SK-N-SH treated with all-trans-retinoic acid at 6 μM for 48 hours (cell line): ENCODE measurements at regions not wholly inside any gene's neighbourhood (a gene's known extent, or its start where the extent isn't known, plus 50 kb on each side); places are given as distances from the start of the nearest gene placed in this dataset.

ENCODE experiments used
- ATAC-seq: fragments of 200-7000 bp; cut with Tn5 transposase; 3 replicates; pipeline ENCODE4 v1.9.1; 2020; ENCODE audit warnings: mild to moderate bottlenecking, moderate library complexity
- ARNTL ChIP-seq: fragments of 450-650 bp; formaldehyde crosslinking; IDR thresholded peaks from 2 replicates; pipeline ENCODE4 v1.5.0; 2020; ENCODE audit warnings: low read depth, mild to moderate bottlenecking, moderate library complexity, borderline replicate concordance
- BACH2 ChIP-seq: fragments of 250-450 bp; sonication (Bioruptor Pico); IDR thresholded peaks from 2 replicates; pipeline ENCODE4 v1.9.0; 2021; ENCODE audit warnings: mild to moderate bottlenecking, borderline replicate concordance
- CSDC2 ChIP-seq: fragments of 250-450 bp; sonication (Bioruptor Pico); IDR thresholded peaks from 2 replicates; pipeline ENCODE4 v1.5.0; 2020; ENCODE audit warnings: mild to moderate bottlenecking, moderate library complexity
- ESRRG ChIP-seq: fragments of 250-450 bp; sonication (Bioruptor Pico); IDR thresholded peaks from 2 replicates; pipeline ENCODE4 v1.6.1; 2021; ENCODE audit warnings: mild to moderate bottlenecking
- GLIS3 ChIP-seq: fragments of 250-450 bp; sonication (Bioruptor Pico); IDR thresholded peaks from 2 replicates; pipeline ENCODE4 v1.5.0; 2020; ENCODE audit warnings: mild to moderate bottlenecking, moderate library complexity
- ISL1 ChIP-seq: fragments of 250-450 bp; sonication (Bioruptor Pico); IDR thresholded peaks from 2 replicates; pipeline ENCODE4 v2.1.2; 2022; ENCODE audit warnings: mild to moderate bottlenecking, moderate library complexity
- OSR1 ChIP-seq: fragments of 250-450 bp; sonication (Bioruptor Pico); IDR thresholded peaks from 2 replicates; pipeline ENCODE4 v1.8.0; 2022; ENCODE audit warnings: moderate library complexity, mild to moderate bottlenecking, inconsistent platforms
- PPARA ChIP-seq: fragments of 250-450 bp; sonication (Bioruptor Pico); IDR thresholded peaks from 2 replicates; pipeline ENCODE4 v1.5.0; 2020; ENCODE audit warnings: mild to moderate bottlenecking, borderline replicate concordance
- SNAI2 ChIP-seq: fragments of 250-450 bp; sonication (Bioruptor Pico); IDR thresholded peaks from 2 replicates; pipeline ENCODE4 v1.5.0; 2020; ENCODE audit warnings: mild to moderate bottlenecking, moderate library complexity
- TCF4 ChIP-seq: fragments of 250-450 bp; sonication (Bioruptor Pico); IDR thresholded peaks from 2 replicates; pipeline ENCODE4 v1.8.0; 2021; ENCODE audit warnings: mild to moderate bottlenecking, moderate library complexity, borderline replicate concordance
- ZC3H10 ChIP-seq: fragments of 250-450 bp; sonication (Bioruptor Pico); IDR thresholded peaks from 2 replicates; pipeline ENCODE4 v1.5.1; 2021; ENCODE audit warnings: mild to moderate bottlenecking, moderate library complexity
- ZFP3 ChIP-seq: fragments of 250-450 bp; sonication (Bioruptor Pico); IDR thresholded peaks from 2 replicates; pipeline ENCODE4 v1.5.0; 2020; ENCODE audit warnings: mild to moderate bottlenecking, moderate library complexity
- ZFP30 ChIP-seq: fragments of 450-650 bp; formaldehyde crosslinking; IDR thresholded peaks from 2 replicates; pipeline ENCODE4 v1.5.0; 2022; ENCODE audit warnings: mild to moderate bottlenecking, moderate library complexity
- ZNF565 ChIP-seq: fragments of 450-650 bp; formaldehyde crosslinking; conservative IDR thresholded peaks from 2 replicates; pipeline ENCODE4 v1.5.0; 2020; ENCODE audit warnings: low read depth, mild to moderate bottlenecking, moderate library complexity
- ZNF70 ChIP-seq: fragments of 450-650 bp; formaldehyde crosslinking; IDR thresholded peaks from 2 replicates; pipeline ENCODE4 v1.5.0; 2020; ENCODE audit warnings: mild to moderate bottlenecking, moderate library complexity
- ZNF8 ChIP-seq: fragments of 450-650 bp; formaldehyde crosslinking; IDR thresholded peaks from 2 replicates; pipeline ENCODE4 v1.5.0; 2020; ENCODE audit warnings: mild to moderate bottlenecking, moderate library complexity
- TF ChIP-seq, protein P1 (sequence below): fragments of 250-450 bp; sonication (Bioruptor Pico); IDR thresholded peaks from 2 replicates; pipeline ENCODE4 v1.8.0; 2020; ENCODE audit warnings: mild to moderate bottlenecking, moderate library complexity, borderline replicate concordance
- TF ChIP-seq, protein P2 (sequence below): fragments of 250-450 bp; sonication (Bioruptor Pico); IDR thresholded peaks from 2 replicates; pipeline ENCODE4 v1.5.1; 2020; ENCODE audit warnings: low read depth, mild to moderate bottlenecking, moderate library complexity
- TF ChIP-seq, protein P3 (sequence below): fragments of 250-450 bp; sonication (Bioruptor Pico); IDR thresholded peaks from 2 replicates; pipeline ENCODE4 v1.5.0; 2020; ENCODE audit warnings: mild to moderate bottlenecking, moderate library complexity
- TF ChIP-seq, protein P4 (sequence below): fragments of 250-450 bp; sonication (Bioruptor Pico); IDR thresholded peaks from 2 replicates; pipeline ENCODE4 v1.8.0; 2021; ENCODE audit warnings: low read depth, mild to moderate bottlenecking, moderate library complexity, borderline replicate concordance
- TF ChIP-seq, protein P5 (sequence below): fragments of 250-450 bp; sonication (Bioruptor Pico); IDR thresholded peaks from 2 replicates; pipeline ENCODE4 v1.5.1; 2021; ENCODE audit warnings: mild to moderate bottlenecking, moderate library complexity

DNA sequence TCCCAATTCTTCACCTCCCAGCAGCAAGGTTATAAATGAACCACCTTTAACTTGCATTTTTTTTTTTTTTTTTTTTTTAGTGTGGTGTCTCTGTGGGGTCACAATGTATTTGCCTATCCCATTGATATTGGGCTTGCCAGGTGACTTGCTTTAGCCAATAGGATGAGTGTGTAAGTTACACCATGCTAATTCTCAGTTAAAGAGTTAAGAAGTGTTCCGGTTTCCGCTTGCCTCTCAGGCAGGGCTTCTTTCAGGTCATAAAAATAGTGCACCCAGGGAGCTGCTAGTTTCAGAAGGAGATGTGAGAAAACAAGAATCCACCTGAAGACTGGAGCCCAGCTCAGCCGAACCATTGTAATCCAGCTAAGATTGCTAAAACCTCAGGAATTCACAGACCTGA is 84.2 kb upstream of the PTPRD start (continued):
- TF ChIP-seq, protein P1, sequence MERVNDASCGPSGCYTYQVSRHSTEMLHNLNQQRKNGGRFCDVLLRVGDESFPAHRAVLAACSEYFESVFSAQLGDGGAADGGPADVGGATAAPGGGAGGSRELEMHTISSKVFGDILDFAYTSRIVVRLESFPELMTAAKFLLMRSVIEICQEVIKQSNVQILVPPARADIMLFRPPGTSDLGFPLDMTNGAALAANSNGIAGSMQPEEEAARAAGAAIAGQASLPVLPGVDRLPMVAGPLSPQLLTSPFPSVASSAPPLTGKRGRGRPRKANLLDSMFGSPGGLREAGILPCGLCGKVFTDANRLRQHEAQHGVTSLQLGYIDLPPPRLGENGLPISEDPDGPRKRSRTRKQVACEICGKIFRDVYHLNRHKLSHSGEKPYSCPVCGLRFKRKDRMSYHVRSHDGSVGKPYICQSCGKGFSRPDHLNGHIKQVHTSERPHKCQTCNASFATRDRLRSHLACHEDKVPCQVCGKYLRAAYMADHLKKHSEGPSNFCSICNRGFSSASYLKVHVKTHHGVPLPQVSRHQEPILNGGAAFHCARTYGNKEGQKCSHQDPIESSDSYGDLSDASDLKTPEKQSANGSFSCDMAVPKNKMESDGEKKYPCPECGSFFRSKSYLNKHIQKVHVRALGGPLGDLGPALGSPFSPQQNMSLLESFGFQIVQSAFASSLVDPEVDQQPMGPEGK (CRISPR knock-in tag) = no peak
- TF ChIP-seq ZNF70 (CRISPR knock-in tag) (no peak), ZC3H10 (CRISPR knock-in tag) (no peak)

DNA sequence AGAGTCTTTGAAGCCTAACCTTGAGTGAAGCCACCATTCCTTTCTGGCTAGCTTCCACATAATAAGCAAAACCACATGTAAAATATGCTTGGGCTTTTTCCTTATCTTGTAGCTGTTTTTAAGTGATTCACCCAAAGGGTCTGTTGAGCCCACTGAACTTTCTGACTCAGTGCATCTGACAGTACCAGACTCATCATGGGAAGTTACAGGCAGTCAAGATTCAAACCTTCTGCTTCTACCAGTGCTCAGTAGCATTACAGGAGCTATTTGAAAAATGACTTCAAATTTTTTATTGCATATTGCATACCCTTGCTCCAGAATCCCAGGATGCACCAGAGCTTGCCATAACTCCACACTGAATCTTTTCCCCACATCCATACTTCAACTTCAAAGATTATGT is 87.5 kb upstream of the PTPRD start:
- no peak for ATAC-seq
- TF ChIP-seq PPARA (no peak), CSDC2 (CRISPR knock-in tag) (no peak), ZFP30 (CRISPR knock-in tag) (no peak), SNAI2 (CRISPR knock-in tag) (no peak), ZC3H10 (CRISPR knock-in tag) (no peak), TCF4 (CRISPR knock-in tag) (no peak), BACH2 (CRISPR knock-in tag) (no peak), ZNF8 (no peak), ESRRG (CRISPR knock-in tag) (no peak), OSR1 (no peak), ZFP3 (CRISPR knock-in tag) (no peak), ARNTL (no peak), ZNF565 (no peak)
- TF ChIP-seq, protein P2, sequence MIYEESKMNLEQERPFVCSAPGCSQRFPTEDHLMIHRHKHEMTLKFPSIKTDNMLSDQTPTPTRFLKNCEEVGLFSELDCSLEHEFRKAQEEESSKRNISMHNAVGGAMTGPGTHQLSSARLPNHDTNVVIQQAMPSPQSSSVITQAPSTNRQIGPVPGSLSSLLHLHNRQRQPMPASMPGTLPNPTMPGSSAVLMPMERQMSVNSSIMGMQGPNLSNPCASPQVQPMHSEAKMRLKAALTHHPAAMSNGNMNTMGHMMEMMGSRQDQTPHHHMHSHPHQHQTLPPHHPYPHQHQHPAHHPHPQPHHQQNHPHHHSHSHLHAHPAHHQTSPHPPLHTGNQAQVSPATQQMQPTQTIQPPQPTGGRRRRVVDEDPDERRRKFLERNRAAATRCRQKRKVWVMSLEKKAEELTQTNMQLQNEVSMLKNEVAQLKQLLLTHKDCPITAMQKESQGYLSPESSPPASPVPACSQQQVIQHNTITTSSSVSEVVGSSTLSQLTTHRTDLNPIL (CRISPR knock-in tag) = no peak
- TF ChIP-seq, protein P3, sequence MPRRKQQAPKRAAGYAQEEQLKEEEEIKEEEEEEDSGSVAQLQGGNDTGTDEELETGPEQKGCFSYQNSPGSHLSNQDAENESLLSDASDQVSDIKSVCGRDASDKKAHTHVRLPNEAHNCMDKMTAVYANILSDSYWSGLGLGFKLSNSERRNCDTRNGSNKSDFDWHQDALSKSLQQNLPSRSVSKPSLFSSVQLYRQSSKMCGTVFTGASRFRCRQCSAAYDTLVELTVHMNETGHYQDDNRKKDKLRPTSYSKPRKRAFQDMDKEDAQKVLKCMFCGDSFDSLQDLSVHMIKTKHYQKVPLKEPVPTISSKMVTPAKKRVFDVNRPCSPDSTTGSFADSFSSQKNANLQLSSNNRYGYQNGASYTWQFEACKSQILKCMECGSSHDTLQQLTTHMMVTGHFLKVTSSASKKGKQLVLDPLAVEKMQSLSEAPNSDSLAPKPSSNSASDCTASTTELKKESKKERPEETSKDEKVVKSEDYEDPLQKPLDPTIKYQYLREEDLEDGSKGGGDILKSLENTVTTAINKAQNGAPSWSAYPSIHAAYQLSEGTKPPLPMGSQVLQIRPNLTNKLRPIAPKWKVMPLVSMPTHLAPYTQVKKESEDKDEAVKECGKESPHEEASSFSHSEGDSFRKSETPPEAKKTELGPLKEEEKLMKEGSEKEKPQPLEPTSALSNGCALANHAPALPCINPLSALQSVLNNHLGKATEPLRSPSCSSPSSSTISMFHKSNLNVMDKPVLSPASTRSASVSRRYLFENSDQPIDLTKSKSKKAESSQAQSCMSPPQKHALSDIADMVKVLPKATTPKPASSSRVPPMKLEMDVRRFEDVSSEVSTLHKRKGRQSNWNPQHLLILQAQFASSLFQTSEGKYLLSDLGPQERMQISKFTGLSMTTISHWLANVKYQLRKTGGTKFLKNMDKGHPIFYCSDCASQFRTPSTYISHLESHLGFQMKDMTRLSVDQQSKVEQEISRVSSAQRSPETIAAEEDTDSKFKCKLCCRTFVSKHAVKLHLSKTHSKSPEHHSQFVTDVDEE (CRISPR knock-in tag) = no peak
- TF ChIP-seq, protein P4, sequence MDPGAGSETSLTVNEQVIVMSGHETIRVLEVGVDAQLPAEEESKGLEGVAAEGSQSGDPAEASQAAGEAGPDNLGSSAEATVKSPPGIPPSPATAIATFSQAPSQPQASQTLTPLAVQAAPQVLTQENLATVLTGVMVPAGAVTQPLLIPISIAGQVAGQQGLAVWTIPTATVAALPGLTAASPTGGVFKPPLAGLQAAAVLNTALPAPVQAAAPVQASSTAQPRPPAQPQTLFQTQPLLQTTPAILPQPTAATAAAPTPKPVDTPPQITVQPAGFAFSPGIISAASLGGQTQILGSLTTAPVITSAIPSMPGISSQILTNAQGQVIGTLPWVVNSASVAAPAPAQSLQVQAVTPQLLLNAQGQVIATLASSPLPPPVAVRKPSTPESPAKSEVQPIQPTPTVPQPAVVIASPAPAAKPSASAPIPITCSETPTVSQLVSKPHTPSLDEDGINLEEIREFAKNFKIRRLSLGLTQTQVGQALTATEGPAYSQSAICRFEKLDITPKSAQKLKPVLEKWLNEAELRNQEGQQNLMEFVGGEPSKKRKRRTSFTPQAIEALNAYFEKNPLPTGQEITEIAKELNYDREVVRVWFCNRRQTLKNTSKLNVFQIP (CRISPR knock-in tag) = no peak
- TF ChIP-seq, protein P5, sequence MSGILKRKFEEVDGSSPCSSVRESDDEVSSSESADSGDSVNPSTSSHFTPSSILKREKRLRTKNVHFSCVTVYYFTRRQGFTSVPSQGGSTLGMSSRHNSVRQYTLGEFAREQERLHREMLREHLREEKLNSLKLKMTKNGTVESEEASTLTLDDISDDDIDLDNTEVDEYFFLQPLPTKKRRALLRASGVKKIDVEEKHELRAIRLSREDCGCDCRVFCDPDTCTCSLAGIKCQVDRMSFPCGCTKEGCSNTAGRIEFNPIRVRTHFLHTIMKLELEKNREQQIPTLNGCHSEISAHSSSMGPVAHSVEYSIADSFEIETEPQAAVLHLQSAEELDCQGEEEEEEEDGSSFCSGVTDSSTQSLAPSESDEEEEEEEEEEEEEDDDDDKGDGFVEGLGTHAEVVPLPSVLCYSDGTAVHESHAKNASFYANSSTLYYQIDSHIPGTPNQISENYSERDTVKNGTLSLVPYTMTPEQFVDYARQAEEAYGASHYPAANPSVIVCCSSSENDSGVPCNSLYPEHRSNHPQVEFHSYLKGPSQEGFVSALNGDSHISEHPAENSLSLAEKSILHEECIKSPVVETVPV = no peak

DNA sequence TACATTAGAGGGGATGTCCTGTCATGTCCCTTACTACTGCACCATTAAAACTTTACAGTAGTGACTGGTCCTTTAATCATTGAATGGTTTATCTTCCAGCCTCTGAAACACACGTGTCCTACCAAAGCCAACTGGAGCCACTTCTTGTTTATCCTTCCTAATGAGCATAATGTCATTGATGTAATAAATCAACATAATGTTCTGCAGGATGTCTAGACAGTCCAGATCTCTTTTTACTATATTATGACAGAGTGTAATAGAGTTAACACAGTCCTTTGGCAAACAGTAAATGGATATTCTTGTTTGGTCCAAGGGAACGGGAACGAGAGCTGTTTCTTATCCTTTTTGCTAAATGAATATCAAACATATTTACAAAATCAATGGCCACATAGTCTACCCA is 88.1 kb upstream of the PTPRD start:
- ATAC-seq = no peak
- TF ChIP-seq, protein P3 (CRISPR knock-in tag) = no peak
- TF ChIP-seq OSR1 (no peak), GLIS3 (CRISPR knock-in tag) (no peak), ISL1 (CRISPR knock-in tag) (no peak), PPARA (no peak), BACH2 (CRISPR knock-in tag) (no peak), ZNF8 (no peak), SNAI2 (CRISPR knock-in tag) (no peak), ZFP30 (CRISPR knock-in tag) (no peak), ZNF565 (no peak), ZNF70 (CRISPR knock-in tag) (no peak), CSDC2 (CRISPR knock-in tag) (no peak), ZC3H10 (CRISPR knock-in tag) (no peak)
- TF ChIP-seq, protein P5 = no peak
- TF ChIP-seq, protein P1 (CRISPR knock-in tag) = no peak
